GM18511 (cell line): ENCODE measurements at regions not wholly inside any gene's neighbourhood (a gene's known extent, or its start where the extent isn't known, plus 50 kb on each side); places are given as distances from the start of the nearest gene placed in this dataset.
"Not testable (repeated sequence)": the region's sequence is repeated elsewhere in the genome, so short reads cannot be mapped to it uniquely, and the experiment has no call there.

ENCODE experiments used
- ATAC-seq: cut with Tn5 transposase; IDR thresholded peaks from one replicate; pipeline ENCODE4 v1.9.1; 2021; ENCODE audit warnings: mild to moderate bottlenecking, moderate library complexity; ENCODE audit not compliant: unreplicated experiment

GRCh38 chr11:37963440-37963839 lies 1365.4 kb upstream of the RAG2 start:
- ATAC-seq, result no peak

GRCh38 chr11:37957717-37958116 lies 1359.7 kb upstream of the RAG2 start:
- ATAC-seq, result no peak

GRCh38 chr11:37951996-37952395 lies 1354.0 kb upstream of the RAG2 start:
- ATAC-seq, result no peak

GRCh38 chr11:37948258-37948657 lies 1350.2 kb upstream of the RAG2 start:
- ATAC-seq, result no peak

- no peak for ATAC-seq
Observed at GRCh38 chr11:37947821-37948220, 1349.8 kb upstream of the RAG2 start.

GRCh38 chr11:37946155-37946766 lies 1348.2 kb upstream of the RAG2 start:
- ATAC-seq, result no peak

- no peak for ATAC-seq
Observed at GRCh38 chr11:37942081-37942480, 1344.0 kb upstream of the RAG2 start.

GRCh38 chr11:37929100-37929653 lies 1331.1 kb upstream of the RAG2 start:
- ATAC-seq, result no peak

GRCh38 chr11:37926772-37927171 lies 1328.7 kb upstream of the RAG2 start:
- ATAC-seq, result no peak

- no peak for ATAC-seq
Observed at GRCh38 chr11:37916331-37916730, 1318.3 kb upstream of the RAG2 start.

GRCh38 chr11:37914859-37915258 lies 1316.8 kb upstream of the RAG2 start:
- ATAC-seq, result no peak

GRCh38 chr11:37908219-37908548 lies 1310.1 kb upstream of the RAG2 start:
- ATAC-seq, result no peak

- ATAC-seq, result no peak
Observed at GRCh38 chr11:37907436-37908218, 1309.6 kb upstream of the RAG2 start.

- no peak for ATAC-seq
Observed at GRCh38 chr11:37905707-37906417, 1307.8 kb upstream of the RAG2 start.

- no peak for ATAC-seq
Observed at GRCh38 chr11:37896016-37896415, 1298.0 kb upstream of the RAG2 start.

- ATAC-seq, result no peak
Observed at GRCh38 chr11:37881741-37882140, 1283.7 kb upstream of the RAG2 start.

- ATAC-seq, result no peak
Observed at GRCh38 chr11:37861671-37862070, 1263.6 kb upstream of the RAG2 start.

GRCh38 chr11:37858806-37859537 lies 1260.9 kb upstream of the RAG2 start:
- not testable (repeated sequence) for ATAC-seq

GRCh38 chr11:37858398-37858797 lies 1260.4 kb upstream of the RAG2 start:
- no peak for ATAC-seq

- no peak for ATAC-seq
Observed at GRCh38 chr11:37857726-37858125, 1259.7 kb upstream of the RAG2 start.

GRCh38 chr11:37849706-37850105 lies 1251.7 kb upstream of the RAG2 start:
- no peak for ATAC-seq
